ENCODE measurements at regions not wholly inside any gene's neighbourhood (a gene's known extent, or its start where the extent isn't known, plus 50 kb on each side); places are given as distances from the start of the nearest gene placed in this dataset.
"Not testable (repeated sequence)": the region's sequence is repeated elsewhere in the genome, so short reads cannot be mapped to it uniquely, and the experiment has no call there.

- DNase-seq (ENCODE audit: low spot score in 2 of 2) (no peak), FAIRE-seq (no peak)
These were observed 201.8 kb upstream of the NMUR2 start for GRCh38 chr5:152606776-152607364.

- FAIRE-seq (no peak), DNase-seq (ENCODE audit: low spot score in 2 of 2) (no peak)
These were observed 202.5 kb upstream of the NMUR2 start for GRCh38 chr5:152607401-152608160.

DNA sequence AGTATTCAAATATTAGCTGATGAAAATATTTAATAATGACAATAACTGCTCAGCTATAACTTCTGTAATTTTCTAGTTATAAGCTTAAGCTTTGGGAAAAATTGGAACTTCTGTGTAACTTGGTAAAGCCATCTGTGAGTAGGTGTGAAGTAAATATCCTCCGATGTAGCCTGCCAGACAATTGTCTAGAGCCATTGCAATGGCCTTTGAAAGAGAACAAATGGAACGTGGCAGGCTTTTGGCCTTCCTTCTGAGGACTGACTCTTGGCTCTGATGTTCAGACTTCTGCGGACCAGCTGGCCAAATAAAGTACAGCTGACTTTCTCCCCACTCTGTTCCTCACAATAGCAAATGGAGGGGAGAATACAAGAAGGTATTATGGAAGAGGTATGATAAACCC, 203.4 kb upstream of the NMUR2 start:
- no peak for DNase-seq (ENCODE audit: low spot score in 2 of 2)
- FAIRE-seq: no peak

DNA sequence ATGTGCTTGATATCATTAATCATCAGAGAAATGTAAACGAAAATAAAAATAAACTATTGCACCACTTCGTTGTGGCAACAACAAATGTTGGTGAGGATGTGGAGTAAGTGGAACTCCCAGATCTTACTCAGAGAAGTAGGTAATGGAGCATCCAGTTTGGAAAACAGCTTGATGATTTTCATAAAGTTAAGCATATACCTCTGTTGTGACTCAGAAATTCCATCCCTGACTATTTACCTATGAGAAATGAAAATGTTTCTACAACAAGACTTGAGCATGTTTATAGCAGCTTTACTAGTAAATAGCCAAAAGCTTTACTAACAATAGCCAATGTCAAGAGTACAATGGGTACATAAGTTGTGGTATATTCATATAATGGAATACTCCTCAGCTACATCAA, 214.7 kb upstream of the NMUR2 start:
- FAIRE-seq (no peak), DNase-seq (ENCODE audit: low spot score in 2 of 2) (no peak)

GRCh38 chr5:152622628-152623027, 217.5 kb upstream of the NMUR2 start:
- FAIRE-seq (no peak), DNase-seq (ENCODE audit: low spot score in 2 of 2) (no peak)

DNA sequence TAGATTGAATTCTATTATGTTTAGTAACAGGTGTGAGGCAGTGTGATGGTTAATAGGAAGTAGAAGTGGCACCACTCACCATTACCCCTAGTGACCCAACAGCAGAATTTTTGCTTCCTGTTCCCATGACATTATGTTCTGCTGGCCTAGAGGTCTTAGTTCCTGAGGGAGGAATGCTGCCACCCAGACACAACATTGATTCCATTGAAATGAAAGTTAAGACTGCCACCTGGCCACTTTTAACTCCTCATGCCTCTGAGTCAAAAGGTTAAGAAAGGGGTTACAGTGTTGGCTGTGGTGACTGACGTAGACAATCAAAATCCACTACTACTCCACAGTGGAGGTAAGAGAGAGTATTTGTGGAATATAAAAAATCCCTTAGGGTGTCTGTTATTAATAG, 218.9 kb upstream of the NMUR2 start:
- FAIRE-seq: no peak
- no peak for DNase-seq (ENCODE audit: low spot score in 2 of 2)

GRCh38 chr5:152625696-152626095, 220.6 kb upstream of the NMUR2 start:
- FAIRE-seq (no peak), DNase-seq (ENCODE audit: low spot score in 2 of 2) (no peak)

- DNase-seq (ENCODE audit: low spot score in 2 of 2): no peak
- FAIRE-seq: no peak
These were observed 226.1 kb upstream of the NMUR2 start for GRCh38 chr5:152631221-152631620.

DNA sequence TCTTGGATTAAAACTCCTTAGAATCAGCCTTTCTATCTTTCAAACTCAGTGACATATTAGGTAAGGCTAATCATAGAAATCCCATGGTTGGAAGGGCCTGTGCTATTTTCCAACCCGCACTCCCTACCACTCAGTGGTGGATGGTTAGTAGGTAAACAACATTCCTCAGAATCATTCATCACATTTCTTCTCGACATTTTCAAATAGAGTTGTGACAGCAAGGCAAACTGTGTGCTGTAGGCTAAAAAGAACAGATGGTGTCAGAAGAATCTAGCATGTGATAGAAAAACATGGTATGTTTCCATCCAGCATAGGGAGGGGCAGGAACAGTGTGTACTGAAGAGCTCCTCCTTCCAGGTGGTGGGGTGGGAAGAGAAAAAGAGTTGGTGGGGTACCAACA, 227.3 kb upstream of the NMUR2 start:
- FAIRE-seq (no peak), DNase-seq (ENCODE audit: low spot score in 2 of 2) (no peak)

DNA sequence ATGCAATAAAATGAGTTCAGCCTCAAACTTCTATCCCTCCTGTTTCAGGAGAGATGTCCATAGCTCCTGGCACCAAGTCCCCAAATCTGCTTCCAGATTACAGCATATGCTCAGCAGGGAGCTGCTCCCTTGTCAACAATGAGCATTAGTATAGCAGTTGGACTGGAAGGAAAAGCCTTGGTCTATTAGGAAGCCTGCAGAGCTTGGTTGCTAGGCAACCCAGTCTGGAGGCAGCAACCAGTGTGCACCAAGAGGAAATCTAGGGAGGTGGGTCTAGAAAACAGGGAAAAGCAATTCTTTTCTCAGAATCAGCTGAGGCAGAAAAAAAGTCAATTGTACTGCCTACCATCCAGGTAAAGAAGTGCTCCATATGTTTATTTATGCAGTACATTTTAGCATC, 229.5 kb upstream of the NMUR2 start:
- no peak for FAIRE-seq
- no peak for DNase-seq (ENCODE audit: low spot score in 2 of 2)

DNA sequence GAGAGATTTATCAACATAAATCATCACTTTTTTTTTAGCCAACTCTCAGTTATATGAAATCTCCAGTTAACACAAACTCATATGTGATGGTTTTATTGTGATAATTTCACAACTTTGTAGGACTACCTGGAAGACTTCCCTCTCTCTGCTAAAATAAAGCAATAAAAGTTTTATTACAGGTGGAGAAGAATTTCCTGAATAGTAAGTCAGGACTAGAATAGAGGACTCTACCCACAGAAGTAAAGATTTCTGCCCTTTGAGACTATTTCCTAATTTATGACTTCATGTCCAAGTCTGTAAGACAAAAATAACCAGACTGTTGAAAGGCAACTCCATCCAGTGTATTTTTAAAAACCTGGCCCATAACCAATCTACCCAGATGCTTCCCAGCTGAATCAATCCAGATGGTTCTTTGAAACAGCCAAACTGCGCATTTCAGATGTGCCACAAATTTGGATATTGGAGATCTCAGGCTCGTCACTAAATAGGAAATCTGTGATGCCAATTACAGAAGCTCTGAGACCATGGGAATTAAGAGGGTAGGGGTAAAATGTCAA, 234.0 kb upstream of the NMUR2 start:
- FAIRE-seq (no peak), DNase-seq (ENCODE audit: low spot score in 2 of 2) (no peak)

DNA sequence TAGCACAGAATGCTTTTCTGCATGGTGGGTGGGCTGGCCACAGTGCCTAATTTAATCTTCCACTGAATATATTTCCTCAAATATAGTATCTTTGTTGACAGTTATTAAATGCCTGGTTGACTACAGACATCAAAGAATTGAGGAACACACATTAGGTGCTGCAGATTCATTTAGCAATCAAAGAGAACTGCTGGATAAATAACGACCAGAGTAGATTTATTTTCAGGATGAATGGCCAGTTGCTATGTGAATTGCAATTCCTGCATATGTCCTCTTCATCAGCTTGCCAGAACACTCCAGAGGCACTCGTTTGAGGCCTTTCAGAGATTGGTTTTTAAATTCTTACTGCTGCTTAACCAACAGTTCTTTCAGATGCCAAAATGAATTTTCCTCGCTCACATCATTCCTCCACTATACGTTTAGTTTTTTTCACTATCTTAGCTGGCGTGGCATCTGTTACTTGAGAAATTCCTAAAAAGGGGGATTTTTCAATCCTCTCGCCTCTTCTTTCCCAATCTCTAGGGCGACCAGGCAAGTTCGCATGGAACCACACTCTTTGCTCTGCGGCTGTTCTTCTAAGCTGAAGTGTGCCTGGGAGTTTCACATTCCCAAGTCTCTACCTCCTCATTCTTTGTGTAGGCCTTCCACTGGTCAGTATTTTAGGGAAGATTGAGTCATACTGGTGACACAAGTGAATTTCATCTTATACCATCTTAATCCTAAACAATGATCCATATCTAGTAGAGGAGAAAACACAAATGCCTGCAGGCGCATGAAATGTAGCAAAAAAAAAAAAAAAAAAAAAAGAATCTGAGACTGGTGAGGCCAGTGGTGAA, 237.1 kb upstream of the NMUR2 start:
- DNase-seq (ENCODE audit: low spot score in 2 of 2) (no peak), FAIRE-seq (no peak)

- DNase-seq (ENCODE audit: low spot score in 2 of 2) (no peak), FAIRE-seq (no peak)
These were observed 237.8 kb upstream of the NMUR2 start for GRCh38 chr5:152642880-152643279.

- DNase-seq (ENCODE audit: low spot score in 2 of 2): no peak
- no peak for FAIRE-seq
These were observed 239.1 kb upstream of the NMUR2 start for GRCh38 chr5:152644029-152644728.

GRCh38 chr5:152649609-152650008, 244.5 kb upstream of the NMUR2 start:
- DNase-seq (ENCODE audit: low spot score in 2 of 2) (no peak), FAIRE-seq (no peak)

DNA sequence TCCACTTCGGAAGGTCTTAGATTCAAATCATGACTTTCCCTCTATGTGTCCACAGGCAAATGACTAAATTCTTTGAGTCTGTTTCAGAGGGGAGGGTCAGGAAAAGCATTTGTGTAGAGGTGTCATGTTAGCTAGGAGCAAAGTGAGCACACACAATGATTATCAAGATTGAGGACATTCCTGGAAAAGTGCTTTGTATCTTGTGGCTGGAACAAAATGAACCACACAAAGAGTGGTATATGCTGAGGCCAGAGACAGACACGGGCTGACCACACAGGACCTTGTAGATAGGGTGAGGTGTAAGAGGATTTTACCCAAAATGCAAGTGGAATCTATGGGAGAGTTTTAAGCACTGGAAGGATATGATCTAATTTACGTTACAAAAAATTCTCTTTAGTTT, 245.3 kb upstream of the NMUR2 start:
- DNase-seq (ENCODE audit: low spot score in 2 of 2): no peak
- no peak for FAIRE-seq

- FAIRE-seq; DNase-seq (ENCODE audit: low spot score in 2 of 2): not testable (repeated sequence)
These were observed 254.4 kb upstream of the NMUR2 start for GRCh38 chr5:152659470-152659869.

DNA sequence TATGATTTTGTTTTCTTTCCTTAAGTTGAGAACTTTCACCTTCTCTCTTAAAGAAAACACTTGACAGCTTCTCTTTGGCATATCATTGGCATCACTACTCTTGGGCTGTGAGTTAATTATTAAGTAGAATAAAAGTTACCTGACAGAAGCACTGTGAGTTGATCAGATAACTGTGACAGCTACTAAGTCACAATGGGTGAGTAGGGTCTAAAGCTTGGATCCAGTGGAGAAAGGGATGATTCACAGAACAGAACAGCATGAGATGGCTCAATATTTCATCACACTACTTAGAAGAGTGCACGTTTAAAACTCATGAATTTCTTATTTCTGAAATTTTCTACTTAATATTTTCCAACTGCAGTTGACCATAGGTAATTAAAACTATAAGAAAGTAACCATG, 268.5 kb upstream of the NMUR2 start:
- DNase-seq (ENCODE audit: low spot score in 2 of 2) (no peak), FAIRE-seq (no peak)

DNA sequence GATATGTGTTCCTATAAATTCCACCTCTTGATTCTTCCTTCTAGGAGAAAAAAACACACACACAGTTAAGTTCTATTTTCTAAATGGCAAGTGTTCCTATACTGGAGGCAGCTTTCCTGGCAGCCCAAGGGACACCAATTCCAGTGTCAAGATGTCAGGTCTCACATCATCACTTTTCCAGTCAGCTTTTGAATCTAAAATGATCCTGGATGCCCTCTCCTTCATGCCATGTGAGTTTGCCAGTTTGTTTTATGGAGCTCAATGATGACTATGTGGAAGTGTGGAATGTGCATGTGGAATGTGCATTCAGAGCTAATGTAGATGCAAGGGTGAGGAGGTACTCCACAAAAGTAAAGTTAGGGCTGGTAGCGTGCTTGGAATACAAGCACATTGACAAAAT, 269.3 kb upstream of the NMUR2 start:
- FAIRE-seq (no peak), DNase-seq (ENCODE audit: low spot score in 2 of 2) (no peak)

DNA sequence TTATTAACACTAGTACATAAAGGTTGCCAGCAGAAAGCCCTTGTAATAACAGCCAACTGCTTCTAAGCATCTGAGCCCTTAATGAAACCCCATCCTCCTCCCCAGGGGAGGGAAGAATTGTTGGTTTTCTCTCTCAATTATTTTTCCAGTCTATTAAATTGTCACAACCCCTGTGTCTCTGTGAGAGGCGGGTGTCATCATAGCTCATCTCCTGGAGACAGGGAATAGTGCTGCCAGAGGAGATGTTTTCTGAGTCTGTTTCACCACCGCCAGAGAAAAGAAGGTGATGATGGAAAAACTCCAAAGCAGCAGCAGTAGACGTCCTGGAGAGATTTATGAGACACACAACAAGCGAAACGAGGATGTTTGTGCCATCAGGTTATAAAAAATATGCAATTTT, 271.1 kb upstream of the NMUR2 start:
- DNase-seq (ENCODE audit: low spot score in 2 of 2) (no peak), FAIRE-seq (no peak)

GRCh38 chr5:152683205-152683604, 278.1 kb upstream of the NMUR2 start:
- FAIRE-seq: no peak
- DNase-seq (ENCODE audit: low spot score in 2 of 2): no peak
